ENCODE measurements at regions not wholly inside any gene's neighbourhood (a gene's known extent, or its start where the extent isn't known, plus 50 kb on each side); places are given as distances from the start of the nearest gene placed in this dataset.

- no peak for TF ChIP-seq EZH2 (IDR thresholded peaks at IDR 0.05)
- TF ChIP-seq, protein P1, sequence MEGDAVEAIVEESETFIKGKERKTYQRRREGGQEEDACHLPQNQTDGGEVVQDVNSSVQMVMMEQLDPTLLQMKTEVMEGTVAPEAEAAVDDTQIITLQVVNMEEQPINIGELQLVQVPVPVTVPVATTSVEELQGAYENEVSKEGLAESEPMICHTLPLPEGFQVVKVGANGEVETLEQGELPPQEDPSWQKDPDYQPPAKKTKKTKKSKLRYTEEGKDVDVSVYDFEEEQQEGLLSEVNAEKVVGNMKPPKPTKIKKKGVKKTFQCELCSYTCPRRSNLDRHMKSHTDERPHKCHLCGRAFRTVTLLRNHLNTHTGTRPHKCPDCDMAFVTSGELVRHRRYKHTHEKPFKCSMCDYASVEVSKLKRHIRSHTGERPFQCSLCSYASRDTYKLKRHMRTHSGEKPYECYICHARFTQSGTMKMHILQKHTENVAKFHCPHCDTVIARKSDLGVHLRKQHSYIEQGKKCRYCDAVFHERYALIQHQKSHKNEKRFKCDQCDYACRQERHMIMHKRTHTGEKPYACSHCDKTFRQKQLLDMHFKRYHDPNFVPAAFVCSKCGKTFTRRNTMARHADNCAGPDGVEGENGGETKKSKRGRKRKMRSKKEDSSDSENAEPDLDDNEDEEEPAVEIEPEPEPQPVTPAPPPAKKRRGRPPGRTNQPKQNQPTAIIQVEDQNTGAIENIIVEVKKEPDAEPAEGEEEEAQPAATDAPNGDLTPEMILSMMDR (IDR thresholded peaks at IDR 0.05): no peak
These were observed 57.6 kb upstream of the COG2 start for GRCh38 chr1:230584660-230585059.

Data from neural progenitor cell (in vitro differentiated cells).